ENCODE measurements at regions not wholly inside any gene's neighbourhood (a gene's known extent, or its start where the extent isn't known, plus 50 kb on each side); places are given as distances from the start of the nearest gene placed in this dataset.

DNA sequence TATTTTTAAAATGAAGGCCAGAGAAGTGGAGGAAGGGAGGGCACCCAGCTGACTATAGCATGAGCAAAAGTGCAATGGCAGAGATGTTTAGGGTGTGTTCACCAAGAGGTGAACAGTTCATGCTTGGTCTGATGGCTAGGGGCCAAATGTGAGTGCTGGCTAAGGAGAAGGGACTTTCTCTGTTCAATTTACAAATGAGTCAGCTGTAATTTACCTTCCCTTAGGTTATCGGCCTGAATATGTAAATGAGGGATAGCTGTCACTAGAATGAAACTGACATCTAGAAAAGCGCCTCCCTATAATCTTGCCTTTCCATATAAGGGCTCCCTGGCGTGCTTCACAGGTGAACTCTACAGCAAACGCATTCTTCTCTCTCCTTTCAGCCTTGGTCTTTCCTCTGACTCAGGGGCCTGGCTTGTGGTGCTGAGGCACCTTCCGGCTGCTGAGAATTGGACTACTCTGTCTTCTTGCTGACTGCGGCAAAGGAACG, 114.7 kb upstream of the BACH2 start:
- ATAC-seq (no peak), DNase-seq (no peak)
- intact Hi-C loops (cut with DNase I) = no loop called here

DNA sequence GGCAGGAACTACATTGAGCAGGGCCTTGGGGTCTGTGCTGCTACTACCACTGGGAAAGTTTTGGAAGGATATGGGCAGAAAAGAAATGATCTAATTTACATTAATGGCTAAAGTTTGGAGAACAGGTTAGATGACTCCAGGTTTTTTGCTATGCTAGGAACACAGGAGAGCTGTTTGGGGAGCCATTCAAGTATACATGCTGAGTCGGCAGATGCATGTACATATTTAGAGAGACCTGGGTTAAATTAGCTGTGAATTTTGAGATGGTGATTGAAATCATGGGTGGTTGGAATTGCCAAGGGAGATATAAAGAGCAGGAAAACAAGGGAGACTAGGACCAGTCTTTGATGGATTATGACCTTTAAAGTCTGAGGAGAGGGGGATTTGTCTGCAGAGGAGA, 113.1 kb upstream of the BACH2 start:
- ATAC-seq (no peak), DNase-seq (no peak)
- intact Hi-C loops (cut with DNase I) = no loop called here

DNA sequence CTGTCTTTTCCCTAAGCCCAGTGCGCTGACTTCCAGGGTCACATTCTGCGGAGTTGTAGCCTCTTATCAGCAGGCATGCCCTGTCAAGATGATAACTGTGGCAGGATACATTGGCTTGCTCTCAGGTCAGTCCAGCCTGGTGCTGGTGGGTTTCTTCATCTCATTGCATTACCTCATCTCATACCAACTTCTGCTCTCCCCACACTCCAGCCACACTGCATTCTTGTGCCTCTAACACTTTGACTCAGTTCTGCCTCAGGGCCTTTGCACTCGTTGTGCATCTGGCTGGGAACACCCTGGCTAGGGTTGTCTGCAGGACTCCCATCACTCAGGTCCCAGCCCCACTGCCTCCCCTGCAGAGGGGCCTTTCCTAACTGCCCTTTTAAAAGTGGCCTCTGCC, 110.3 kb upstream of the BACH2 start:
- intact Hi-C loops (cut with DNase I) = no loop called here
- DNase-seq (no peak), ATAC-seq (no peak)

DNA sequence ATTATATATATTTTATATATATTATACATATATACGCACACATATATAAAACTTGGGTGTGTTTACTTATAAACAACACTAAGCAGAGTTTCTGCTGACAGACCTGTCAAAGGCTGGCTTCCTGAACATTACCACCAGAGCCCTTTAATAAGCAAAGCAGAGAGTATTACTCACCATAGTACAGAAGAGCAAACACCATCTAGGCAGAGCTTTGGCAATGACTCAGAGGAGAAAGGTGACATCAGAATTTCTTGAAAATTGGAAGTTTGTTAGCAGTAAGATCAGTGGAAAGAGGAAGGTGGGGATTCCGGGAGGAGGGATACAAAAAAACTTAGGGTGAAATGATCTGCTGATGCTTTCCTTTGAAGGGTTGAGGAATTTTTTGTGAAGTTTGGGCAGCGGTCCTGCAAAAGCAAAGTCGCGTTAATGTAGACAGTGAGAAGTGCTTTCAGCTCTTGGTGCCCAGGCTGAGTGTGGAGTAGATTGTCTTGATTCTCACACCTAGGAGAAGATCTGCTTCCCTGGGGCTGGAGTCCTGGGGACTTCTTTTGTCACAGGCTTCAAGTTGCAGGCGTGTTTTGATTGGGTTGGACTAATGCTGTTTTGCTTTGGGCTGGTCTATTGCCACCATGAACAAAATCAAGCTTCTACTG, 109.6 kb upstream of the BACH2 start:
- DNase-seq = no peak

DNA sequence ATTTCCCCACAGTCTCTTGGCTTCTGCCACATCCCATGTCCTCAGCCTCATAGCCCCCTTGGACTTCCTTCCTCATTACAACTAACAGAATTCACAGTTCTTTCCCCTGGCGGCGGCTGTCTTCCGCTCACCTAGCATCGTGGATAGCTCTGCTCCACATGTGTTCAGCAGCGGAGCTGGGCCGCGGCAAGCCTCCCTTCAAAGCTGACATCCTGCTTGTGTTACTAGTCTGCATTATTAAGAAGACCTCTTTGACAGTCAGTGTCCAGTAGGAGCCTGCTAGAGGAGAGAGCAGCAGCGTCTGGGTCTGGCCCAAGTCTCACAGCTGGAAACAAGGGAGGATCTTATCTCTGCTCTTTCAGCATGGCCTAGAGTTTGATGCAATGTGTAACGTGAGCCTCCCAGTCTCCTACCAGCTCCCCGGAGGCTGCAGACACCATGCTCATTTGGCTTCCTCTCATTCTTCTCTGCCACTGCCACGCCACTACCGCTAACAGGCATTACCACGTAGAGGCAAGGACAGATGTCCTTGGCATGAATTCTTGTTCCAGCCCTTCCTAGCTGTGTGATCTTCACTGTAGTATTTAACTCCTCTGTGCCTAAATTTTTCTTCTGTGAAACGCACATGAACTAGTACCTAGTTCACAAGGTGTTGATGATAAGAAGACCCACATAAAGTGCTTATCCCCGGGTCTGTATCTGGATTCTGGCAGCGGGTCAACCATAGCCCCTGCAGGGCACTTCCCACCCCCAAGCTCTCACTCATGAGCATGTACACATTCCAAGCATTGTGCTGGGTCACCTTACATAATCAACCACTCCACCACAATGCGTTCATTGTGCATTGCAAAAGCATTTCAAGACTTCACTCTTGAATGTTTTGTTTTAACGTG, 107.1 kb upstream of the BACH2 start:
- peak; percentile 57 for DNase-seq
- intact Hi-C loops (cut with DNase I) = no loop called here
- peak; percentile 93 to 96 for ATAC-seq

More for the DNA sequence above, 109.6 kb upstream of the BACH2 start:
- ATAC-seq = no peak
- intact Hi-C loops (cut with DNase I) = no loop called here

DNA sequence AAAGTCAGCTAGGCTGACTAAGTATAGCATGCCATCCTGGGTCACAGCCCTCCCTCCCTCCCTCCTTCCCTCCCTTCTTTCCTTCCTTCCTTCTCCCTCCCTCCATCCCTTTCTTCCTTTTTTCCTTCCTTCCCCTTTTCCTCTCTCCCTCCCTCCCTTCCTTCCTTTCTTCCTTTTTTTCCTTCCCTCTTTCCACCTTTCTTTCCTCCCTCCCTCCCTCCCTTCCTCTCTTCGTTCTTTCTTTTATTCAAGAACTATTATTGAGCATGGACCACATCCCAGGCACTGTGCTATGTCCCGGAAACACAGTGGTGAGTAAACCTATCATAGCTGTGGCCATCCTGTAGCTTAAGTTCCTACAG, 106.2 kb upstream of the BACH2 start:
- intact Hi-C loops (cut with DNase I) = no loop called here
- DNase-seq (no peak), ATAC-seq (no peak)

DNA sequence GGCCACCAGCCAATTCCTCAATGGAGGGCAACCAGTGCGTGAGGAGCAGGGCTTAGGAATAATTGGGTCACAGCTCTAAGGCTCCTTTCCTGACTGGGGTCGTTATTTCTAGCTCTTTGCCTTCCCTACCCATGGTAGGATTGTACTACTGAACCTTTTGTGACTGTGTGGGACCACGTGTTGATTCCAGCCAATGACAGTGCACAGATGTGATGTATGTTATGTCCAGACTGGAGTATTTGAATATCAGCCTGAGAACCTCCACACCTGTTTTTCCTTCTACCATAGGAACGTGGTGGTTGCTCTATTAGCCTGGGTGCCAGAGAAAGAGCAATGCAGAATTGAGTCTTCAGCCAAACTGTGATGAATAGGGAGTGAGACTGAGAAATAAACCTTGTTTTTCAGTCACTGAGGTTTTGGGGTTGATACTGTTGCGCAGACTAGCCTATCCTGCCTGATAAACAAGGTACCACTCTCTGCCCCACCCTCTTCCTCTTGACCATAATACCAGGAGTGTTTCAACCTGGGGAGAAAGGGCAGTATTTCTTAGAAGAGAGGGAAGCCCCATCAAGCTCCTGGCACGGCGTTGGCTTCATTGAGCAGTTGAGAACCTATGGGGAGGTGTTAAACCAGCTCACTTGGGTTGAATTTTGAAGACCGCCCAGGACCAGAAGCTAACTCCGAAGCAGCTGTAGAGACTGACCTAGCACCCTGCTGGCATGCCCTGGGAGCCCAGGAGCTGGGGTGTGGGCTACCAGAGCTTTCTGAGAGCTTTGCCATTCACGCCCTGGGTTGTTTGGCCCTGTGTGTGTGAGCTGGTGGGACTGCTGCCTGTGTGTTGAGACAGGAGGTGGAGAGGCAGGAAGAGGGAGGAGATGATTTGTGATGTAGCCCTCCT, 105.5 kb upstream of the BACH2 start:
- DNase-seq = no peak
- no peak for ATAC-seq
- intact Hi-C loops (cut with DNase I) = no loop called here

DNA sequence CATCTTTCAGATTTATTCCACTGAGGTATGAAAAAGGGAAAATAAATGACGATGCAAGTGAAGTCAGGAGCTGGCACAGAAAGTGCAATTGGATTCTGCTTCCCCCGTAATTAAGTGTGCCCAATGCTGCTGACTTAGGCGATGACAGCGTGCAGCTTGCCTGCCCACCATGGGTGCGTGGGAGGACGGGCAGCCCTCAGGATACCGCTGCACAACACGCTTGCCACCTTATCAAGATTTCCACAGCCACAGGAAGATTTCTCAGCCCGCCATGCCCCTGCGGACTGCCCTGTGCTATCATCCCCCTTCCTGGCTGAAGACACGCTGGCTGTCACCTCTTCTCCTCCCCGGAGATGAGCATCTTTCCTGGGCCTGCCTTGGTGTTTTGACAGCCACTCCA, 103.3 kb upstream of the BACH2 start:
- ATAC-seq (peak in 1 of 2 donors; percentile 16), DNase-seq (no peak)
- intact Hi-C loops (cut with DNase I) = loop anchor here in 1 of 2 donors (5.0 kb wide), 1 partner anchor 113 kb away; no protein-coding TSS in a partner anchor

- no peak for DNase-seq
- intact Hi-C loops (cut with DNase I) = loop anchor here in 1 of 2 donors (5.0 kb wide), 1 partner anchor 111 kb away; no protein-coding TSS in a partner anchor
- peak; percentile 53 to 66 for ATAC-seq
Observed at GRCh38 chr6:90397929-90398674, 101.5 kb upstream of the BACH2 start.

- intact Hi-C loops (cut with DNase I) = loop anchor here in 1 of 2 donors (5.0 kb wide), 1 partner anchor 110 kb away; no protein-coding TSS in a partner anchor
- ATAC-seq (no peak), DNase-seq (no peak)
Observed at GRCh38 chr6:90397047-90397446, 100.4 kb upstream of the BACH2 start.

- peak; percentile 47 for DNase-seq
- intact Hi-C loops (cut with DNase I) = loop anchor here in 1 of 2 donors (2.0 to 5.0 kb wide), 2 partner anchors 423 to 451 kb away; no protein-coding TSS in a partner anchor
- ATAC-seq = peak; percentile 55 to 75
Observed at GRCh38 chr6:90393232-90393884, 96.7 kb upstream of the BACH2 start.

GRCh38 chr6:90390379-90390778, 93.7 kb upstream of the BACH2 start:
- intact Hi-C loops (cut with DNase I) = loop anchor here in 1 of 2 donors (5.0 kb wide), 1 partner anchor 448 kb away; no protein-coding TSS in a partner anchor

GRCh38 chr6:90388395-90388794, 91.8 kb upstream of the BACH2 start:
- intact Hi-C loops (cut with DNase I) = loop anchor here (5.0 to 10.0 kb wide), 3 partner anchors 89 to 414 kb away; partner anchors contain the start of gene BACH2 (in 1 of the 2)
- no peak for DNase-seq
- ATAC-seq = no peak

More at GRCh38 chr6:90390379-90390778, 93.7 kb upstream of the BACH2 start:
- no peak for ATAC-seq
- no peak for DNase-seq

DNA sequence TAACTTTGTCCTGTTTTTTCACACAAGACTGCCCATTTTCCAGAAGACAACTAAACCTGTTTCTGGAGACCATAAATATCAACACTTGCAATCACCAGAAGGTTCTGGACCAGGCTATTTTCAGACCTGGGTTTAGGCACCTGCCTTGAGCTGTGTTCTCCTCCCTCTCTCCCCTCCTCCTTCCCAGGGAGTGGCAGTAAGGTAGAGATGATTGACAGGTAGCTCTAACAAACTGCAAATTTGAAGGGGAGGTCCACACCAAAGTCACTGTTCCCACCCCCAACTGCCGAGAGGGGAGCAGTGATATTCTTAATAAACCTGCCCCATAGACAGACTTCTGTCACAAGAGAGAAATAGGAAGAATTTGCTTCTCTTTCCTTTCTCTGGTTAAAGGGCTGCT, 91.2 kb upstream of the BACH2 start:
- intact Hi-C loops (cut with DNase I) = loop anchor here (5.0 to 10.0 kb wide), 3 partner anchors 89 to 413 kb away; partner anchors contain the start of gene BACH2 (in 1 of the 2)

GRCh38 chr6:90387383-90387775, 90.7 kb upstream of the BACH2 start:
- intact Hi-C loops (cut with DNase I) = loop anchor here (5.0 to 10.0 kb wide), 3 partner anchors 90 to 413 kb away; partner anchors contain the start of gene BACH2 (in 1 of the 2)
- no peak for ATAC-seq
- DNase-seq = no peak

More for the DNA sequence above, 91.2 kb upstream of the BACH2 start:
- no peak for DNase-seq
- no peak for ATAC-seq

DNA sequence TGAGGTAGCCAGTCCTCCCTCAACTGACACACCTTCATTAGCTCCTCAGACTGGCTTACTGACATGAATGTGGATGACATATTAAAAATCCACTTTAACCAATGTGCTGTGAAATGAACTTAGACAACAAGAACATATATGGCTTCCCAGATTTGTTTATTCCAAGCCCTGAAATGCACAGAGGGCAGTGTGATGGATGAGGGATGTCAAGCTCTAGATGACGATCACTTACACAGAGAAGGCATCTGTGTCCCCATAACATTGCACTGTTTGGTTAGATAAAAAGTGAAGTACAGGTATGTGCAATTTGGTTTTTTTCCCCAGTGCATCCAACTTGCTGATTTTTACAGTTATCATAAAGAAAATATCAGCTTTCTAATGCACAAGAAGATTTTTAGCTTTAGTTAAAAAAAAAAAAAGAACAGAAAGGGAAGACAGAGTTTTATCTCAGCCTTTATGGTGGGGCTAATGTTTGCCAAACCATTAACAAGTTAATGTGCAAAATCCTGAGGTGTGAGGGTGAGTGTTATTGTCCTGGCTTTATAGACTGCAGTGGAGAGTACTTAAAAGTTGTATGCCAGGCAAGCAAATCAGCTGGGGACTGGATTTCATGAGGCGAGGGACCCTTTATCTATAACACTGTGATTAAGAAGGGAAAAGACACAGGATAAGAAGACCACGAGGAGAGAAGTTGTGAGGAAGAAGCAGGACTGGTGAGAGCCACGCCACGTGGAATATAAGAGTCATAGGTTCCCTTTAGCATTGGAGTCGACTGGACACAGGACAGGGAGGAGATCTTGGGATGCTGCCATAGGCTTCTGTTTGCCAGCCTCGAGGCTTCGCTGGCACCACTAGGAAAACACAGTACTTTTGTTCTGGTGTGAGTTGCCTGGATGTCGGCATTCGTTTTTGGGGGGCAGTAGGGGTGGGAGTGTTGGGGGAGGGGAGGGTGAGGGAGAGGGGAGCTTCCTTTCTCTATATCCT, 90.0 kb upstream of the BACH2 start:
- intact Hi-C loops (cut with DNase I) = loop anchor here (5.0 to 10.0 kb wide), 3 partner anchors 91 to 412 kb away; partner anchors contain the start of gene BACH2 (in 1 of the 2)

More for the DNA sequence above, 90.0 kb upstream of the BACH2 start:
- DNase-seq (no peak), ATAC-seq (peak; percentile 27 to 44)
